BJ (cell line): ENCODE measurements at regions not wholly inside any gene's neighbourhood (a gene's known extent, or its start where the extent isn't known, plus 50 kb on each side); places are given as distances from the start of the nearest gene placed in this dataset.
"Not testable (repeated sequence)": the region's sequence is repeated elsewhere in the genome, so short reads cannot be mapped to it uniquely, and the experiment has no call there.

Source experiments
- CTCF ChIA-PET: fragments of 350-600 bp; formaldehyde crosslinking; extraction: SDS; loops from one replicate; lab custom pipeline; 2021; ENCODE audit warnings: antibody characterized with exemption, inconsistent platforms; lab: Yijun Ruan, JAX
- POLR2A ChIA-PET: fragments of 300-600 bp; sonication (Branson Sonifier 250); formaldehyde crosslinking; extraction: SDS; loops from one replicate; lab custom pipeline; 2021; ENCODE audit warnings: antibody characterized with exemption; lab: Charles Lee
- DNase-seq: peaks from one replicate; pipeline ENCODE4 v3.0.0-alpha.2; 2011; ENCODE audit warnings: low read depth
- H3K27me3 ChIP-seq: 2 replicates; pipeline ENCODE4 v1.6.0; 2011; ENCODE audit warnings: low read length; ENCODE audit not compliant: control insufficient read depth, insufficient read depth
- H3K36me3 ChIP-seq: 2 replicates; pipeline ENCODE4 v1.5.1; 2011; ENCODE audit warnings: low read length; ENCODE audit not compliant: control insufficient read depth, insufficient read depth
- H3K4me3 ChIP-seq: 2 replicates; pipeline ENCODE4 v1.5.1; 2011; ENCODE audit warnings: low read depth, mild to moderate bottlenecking, control low read depth, low read length
- CTCF ChIP-seq: IDR thresholded peaks from 2 replicates; pipeline ENCODE4 v1.5.1; 2011; ENCODE audit warnings: low read depth, mild to moderate bottlenecking, control low read depth, inconsistent platforms, low read length, moderate library complexity; ENCODE audit not compliant: insufficient read depth

GRCh38 chr12:38116968-38117367 lies 199.6 kb upstream of the ALG10B start:
- TF ChIP-seq CTCF, result no peak
- H3K36me3 ChIP-seq, result no peaks in the 10 kb centered on the region
- ChIA-PET POLR2A (no interaction called here), CTCF (interaction anchor here (0.7 kb wide), 1 partner anchor 761 kb away, joined by 3 read pairs; no protein-coding TSS in a partner anchor)
- H3K27me3 ChIP-seq, result no peaks in the 10 kb centered on the region
- DNase-seq, result no peak
- H3K4me3 ChIP-seq, result no peak overlapping the region

DNA sequence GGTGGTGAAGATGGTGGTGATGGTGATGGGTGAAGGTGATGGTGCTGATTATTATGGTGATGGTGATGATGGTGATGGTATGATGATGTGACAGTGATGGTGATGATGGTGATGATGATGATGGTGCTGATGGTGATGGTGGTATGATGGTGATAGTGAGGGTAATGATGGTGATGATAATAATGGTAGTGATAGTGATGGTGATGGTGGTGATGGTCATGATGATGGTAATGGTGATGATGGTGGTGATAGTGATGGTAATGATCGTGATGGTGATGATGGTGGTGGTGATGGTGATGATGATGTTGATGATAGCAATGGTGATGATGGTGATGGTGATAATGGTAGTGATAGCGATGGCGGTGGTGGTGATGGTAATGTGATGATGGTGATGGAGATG lies 197.9 kb upstream of the ALG10B start:
- DNase-seq, result no peak
- TF ChIP-seq CTCF, result no peak
- Histone ChIP-seq H3K27me3 (no peaks in the 10 kb centered on the region), H3K4me3 (no peak overlapping the region), H3K36me3 (no peaks in the 10 kb centered on the region)
- ChIA-PET CTCF (no interaction called here), POLR2A (no interaction called here)

DNA sequence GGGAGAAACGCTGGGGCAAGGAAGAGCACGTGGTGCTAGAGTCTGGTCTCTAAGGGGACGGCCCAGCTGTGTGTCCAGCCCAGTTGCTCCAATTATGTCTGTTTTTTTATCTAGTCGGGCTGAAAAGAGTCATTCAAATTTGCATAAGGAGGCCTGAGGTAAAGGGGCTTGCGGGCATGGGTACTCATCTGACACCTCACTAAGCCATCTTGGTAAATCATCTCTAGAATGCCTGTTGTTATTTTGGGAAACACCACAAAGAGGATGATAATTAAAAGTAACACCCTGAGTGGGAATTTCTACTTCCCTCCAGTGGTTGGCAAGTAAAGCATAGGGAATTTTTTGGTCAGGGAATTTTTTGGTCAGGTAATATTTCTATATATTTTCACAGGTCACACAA lies 196.1 kb upstream of the ALG10B start:
- TF ChIP-seq CTCF, result no peak
- POLR2A ChIA-PET, result no interaction called here
- H3K4me3 ChIP-seq, result no peak overlapping the region
- DNase-seq, result no peak
- H3K27me3 ChIP-seq, result no peaks in the 10 kb centered on the region
- CTCF ChIA-PET, result no interaction called here
- H3K36me3 ChIP-seq, result no peaks in the 10 kb centered on the region

DNA sequence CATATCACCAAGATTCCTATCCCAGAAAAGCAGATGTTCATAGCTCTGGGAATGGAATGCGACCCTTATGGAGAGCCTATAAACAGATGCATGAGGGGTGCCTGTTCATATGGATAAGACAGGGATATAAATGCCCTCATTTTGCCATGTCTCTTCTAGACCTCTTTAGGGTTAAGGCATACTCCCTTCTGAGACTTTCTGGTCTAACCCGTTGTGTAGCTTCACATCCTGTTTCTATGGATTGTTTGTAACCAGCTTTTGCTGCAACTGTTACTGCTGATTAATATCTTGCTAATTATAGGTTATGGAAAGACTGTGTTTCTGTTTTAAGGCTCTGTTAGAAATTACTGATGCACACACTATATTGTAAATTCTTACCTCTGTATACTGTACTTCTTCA lies 193.5 kb upstream of the ALG10B start:
- H3K4me3 ChIP-seq, H3K36me3 ChIP-seq, DNase-seq, POLR2A ChIA-PET, CTCF ChIA-PET, H3K27me3 ChIP-seq: not testable (repeated sequence)

GRCh38 chr12:38123566-38124246 lies 192.9 kb upstream of the ALG10B start:
- Histone ChIP-seq H3K36me3 (no peaks in the 10 kb centered on the region), H3K4me3 (no peak overlapping the region), H3K27me3 (no peaks in the 10 kb centered on the region)
- no peak for TF ChIP-seq CTCF
- DNase-seq, result no peak
- CTCF ChIA-PET, result no interaction called here
- POLR2A ChIA-PET, result no interaction called here

GRCh38 chr12:38124247-38125012 lies 192.1 kb upstream of the ALG10B start:
- no peaks in the 10 kb centered on the region for H3K27me3 ChIP-seq
- POLR2A ChIA-PET, result no interaction called here
- no peaks in the 10 kb centered on the region for H3K36me3 ChIP-seq
- DNase-seq, result no peak
- CTCF ChIA-PET, result no interaction called here
- TF ChIP-seq CTCF, result no peak
- H3K4me3 ChIP-seq, result no peak overlapping the region
